GM18499 (cell line): ENCODE measurements at regions not wholly inside any gene's neighbourhood (a gene's known extent, or its start where the extent isn't known, plus 50 kb on each side); places are given as distances from the start of the nearest gene placed in this dataset.
"Not testable (repeated sequence)": the region's sequence is repeated elsewhere in the genome, so short reads cannot be mapped to it uniquely, and the experiment has no call there.

Source experiments
- ATAC-seq: cut with Tn5 transposase; IDR thresholded peaks from one replicate; pipeline ENCODE4 v1.9.1; 2021; ENCODE audit warnings: moderate number of reproducible peaks; ENCODE audit not compliant: insufficient read depth, unreplicated experiment

DNA sequence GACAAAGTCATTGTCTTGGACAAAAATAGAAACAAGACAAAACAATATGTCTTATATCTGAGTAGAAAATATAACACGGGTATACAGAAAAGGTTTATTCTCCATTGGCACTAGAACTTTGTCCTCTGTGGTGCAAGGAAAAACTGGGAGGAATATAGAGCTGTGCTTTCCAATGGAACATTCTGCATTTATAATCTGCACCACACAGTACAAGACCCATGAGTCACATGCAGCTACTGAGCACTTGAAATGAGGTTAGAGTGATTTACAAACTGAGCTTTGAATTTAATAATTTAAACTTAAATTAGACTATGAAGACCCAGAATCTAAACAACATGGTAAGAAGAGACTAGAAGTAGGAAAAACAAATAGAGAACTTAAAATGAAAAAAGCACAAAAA, 86.1 kb downstream of the RAP2A start:
- ATAC-seq = no peak

DNA sequence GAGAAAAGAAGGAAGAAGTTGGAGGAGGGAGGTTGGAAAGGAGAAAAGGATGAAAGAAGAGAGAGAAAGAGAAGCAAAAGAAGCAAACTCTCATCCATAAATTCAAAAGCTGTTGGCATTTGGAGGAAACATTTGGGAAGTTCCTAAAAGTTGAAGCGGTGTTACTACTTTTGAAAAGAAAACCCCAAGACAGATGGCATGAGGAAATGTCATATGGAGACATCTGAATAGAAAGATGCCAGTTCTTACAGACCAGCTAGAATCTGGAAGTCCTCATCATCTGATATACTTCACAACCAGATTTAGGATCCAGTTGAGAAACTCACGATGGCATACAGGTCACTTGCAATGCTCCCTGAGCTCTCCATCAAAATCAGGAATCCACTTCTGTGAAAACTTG, 86.9 kb downstream of the RAP2A start:
- no peak for ATAC-seq

- no peak for ATAC-seq
These were observed 87.8 kb downstream of the RAP2A start for GRCh38 chr13:97521726-97522125.

- ATAC-seq = no peak
These were observed 88.3 kb downstream of the RAP2A start for GRCh38 chr13:97522243-97522642.

- no peak for ATAC-seq
These were observed 92.6 kb downstream of the RAP2A start for GRCh38 chr13:97526556-97526955.

- ATAC-seq = no peak
These were observed 94.5 kb downstream of the RAP2A start for GRCh38 chr13:97528518-97528917.

DNA sequence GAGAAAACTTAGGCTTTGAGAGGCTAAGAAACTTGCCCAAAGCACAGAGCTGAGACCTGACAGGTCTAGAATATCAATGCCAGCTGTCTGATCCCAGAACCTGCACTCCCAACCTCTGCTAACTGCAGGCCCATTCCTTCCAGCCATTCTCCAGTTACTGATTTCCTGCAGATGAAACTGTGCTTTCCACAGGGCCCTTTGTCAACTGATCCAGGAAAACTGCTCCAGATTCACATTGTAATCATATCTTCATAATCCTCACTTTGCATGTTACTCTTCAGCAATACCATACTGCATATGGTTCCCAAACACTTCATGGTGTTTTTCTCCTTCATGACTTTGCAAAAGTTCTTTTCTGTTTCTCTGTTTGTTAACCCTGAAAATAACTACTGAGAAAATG, 100.6 kb downstream of the RAP2A start:
- no peak for ATAC-seq

- ATAC-seq = no peak
These were observed 101.6 kb downstream of the RAP2A start for GRCh38 chr13:97535614-97536013.

DNA sequence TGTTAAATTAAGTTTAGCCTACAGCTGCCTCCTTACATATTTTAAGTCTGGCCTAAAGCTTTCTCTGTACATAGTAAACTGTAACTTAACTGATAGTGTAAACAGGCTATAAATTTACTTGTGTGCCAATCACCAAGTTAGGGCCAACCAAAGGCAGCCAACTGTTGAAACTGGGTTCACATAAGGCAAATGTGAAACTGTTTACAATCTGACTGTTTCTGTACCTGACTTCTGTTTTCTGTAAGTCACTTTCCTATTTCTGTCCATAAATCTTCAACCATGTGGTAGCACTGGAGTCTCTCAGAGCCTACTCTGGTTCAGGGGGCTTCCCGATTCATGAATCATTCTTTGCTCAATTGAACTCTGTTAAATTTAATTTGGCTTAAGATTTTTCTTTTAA, 103.1 kb downstream of the RAP2A start:
- ATAC-seq = peak; percentile 51

GRCh38 chr13:97538203-97538602, 104.2 kb downstream of the RAP2A start:
- no peak for ATAC-seq

GRCh38 chr13:97539651-97540610, 106.0 kb downstream of the RAP2A start:
- no peak for ATAC-seq

DNA sequence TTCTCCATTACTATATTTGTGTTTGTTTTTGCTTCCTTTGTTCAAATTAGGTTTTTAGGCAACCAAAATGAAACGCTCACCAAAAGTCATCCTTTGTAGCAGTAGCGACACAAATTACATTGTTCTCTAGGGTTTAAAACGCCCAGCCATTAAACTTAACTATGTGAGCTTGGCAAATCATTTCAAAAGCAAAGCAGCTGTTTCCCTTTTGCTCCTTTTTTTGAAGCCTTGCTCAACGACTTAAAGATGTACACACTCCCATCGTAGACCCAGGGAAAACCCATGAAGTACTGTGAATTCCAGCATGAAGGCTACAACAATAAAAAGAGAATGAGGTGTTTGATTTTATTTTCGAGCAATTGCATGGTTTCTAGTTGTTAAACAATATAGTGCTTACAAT, 106.7 kb downstream of the RAP2A start:
- ATAC-seq = no peak

DNA sequence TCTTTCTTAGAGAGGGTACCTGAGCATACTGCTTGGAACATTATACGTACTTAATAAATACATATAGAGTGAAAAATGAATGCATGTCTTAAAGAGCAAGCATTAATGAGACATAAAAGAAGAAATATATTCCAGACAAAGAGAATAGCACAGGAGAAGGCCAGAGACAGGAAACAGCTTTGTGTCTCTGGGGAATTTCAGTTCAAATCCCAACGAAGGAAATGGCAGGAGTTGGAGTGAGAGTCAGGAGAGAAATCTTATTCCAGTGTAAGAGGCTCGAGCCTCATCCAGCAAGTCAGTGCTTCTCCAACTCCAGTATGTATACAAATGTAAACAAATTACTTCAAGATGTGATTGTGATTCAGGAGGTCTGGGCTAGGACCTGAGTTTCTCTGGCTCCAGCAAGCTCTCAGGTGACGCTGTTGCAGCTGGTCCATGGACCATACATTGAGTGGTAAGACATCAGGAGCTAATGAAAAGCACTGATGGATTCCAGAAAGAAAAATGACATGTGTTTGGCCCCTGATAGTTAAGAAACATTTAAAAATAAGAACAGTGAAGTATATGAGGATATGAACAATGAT, 108.2 kb downstream of the RAP2A start:
- ATAC-seq = no peak

- ATAC-seq = no peak
These were observed 110.2 kb downstream of the RAP2A start for GRCh38 chr13:97544031-97544765.

DNA sequence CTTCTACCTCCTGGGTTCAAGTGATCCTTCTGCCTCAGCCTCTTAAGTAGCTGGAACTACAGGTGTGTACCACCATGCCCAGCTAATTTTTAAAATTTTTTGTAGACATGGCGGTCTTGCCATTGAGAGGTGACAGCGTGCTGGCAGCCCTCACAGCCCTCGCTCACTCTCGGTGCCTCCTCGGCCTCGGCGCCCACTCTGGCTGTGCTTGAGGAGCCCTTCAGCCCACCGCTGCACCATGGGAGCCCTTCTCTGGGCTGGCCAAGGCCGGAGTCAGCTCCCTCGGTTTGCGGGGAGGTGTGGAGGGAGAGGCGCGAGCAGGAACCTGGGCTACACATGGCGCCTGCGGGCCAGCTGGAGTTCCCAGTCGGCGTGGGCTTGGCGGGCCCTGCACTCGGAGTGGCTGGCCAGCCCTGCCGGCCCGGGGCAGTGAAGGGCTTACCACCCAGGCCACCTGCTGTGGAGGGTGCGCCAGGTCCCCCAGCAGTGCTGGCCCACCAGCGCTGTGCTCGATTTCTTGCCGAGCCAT, 111.1 kb downstream of the RAP2A start:
- ATAC-seq = not testable (repeated sequence)

GRCh38 chr13:97548138-97548537, 114.2 kb downstream of the RAP2A start:
- ATAC-seq = peak; percentile 46

DNA sequence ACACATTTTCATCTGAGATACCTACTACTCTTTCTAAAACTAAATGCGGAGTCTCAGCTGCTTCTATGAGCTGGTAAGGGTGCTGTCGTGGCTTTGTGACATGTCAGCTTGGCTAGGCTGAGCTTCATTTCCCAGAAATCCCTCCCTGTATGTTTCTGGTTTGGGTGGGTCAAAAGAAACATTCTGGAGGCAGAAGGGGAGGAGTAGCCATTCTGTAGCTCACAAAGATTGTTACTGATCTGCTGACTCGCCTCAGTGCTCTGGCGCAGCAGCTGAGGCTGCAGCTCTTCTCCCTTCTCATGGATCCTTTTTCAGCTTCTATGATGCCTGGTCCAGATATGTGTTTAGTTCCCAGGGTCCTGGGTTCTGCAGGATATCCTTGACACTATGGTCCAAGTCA, 114.7 kb downstream of the RAP2A start:
- no peak for ATAC-seq

DNA sequence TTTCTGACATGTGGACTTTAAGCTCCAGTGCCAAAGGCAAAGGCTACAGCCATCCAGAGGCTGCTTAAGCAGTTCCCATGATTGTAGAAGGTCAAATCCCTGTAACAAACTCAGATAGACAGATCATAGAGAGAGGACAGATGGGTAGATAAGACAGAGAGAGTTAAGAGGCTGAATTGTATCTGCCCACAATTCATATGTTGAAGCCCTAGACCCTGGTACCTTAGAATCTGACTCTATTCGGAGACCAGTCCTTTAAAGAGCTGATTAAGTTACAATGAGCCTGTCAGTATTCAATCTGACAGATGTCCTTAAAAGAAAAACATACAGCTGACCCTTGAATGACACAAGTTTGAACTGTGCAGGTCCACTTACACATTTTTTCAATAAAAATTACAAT, 115.2 kb downstream of the RAP2A start:
- no peak for ATAC-seq

DNA sequence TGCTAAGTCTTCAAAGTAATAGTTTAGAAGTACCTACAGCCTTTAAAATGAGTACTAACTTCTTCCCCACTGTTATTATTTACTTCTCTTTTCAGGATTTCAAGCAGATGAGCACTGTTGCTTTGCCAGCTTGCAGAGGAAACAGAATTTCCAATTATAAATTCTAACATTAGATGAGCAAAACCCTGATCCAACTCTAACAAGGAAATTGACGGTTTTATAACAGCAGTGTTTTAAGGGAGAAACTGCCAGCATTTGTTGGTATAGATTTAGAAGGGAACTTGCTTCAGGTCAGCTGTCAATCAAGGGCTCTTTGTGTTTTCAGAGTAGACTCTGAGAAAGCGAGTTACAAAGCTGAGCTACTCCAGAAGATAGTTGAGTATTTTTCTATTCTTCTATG, 120.5 kb downstream of the RAP2A start:
- ATAC-seq = no peak

DNA sequence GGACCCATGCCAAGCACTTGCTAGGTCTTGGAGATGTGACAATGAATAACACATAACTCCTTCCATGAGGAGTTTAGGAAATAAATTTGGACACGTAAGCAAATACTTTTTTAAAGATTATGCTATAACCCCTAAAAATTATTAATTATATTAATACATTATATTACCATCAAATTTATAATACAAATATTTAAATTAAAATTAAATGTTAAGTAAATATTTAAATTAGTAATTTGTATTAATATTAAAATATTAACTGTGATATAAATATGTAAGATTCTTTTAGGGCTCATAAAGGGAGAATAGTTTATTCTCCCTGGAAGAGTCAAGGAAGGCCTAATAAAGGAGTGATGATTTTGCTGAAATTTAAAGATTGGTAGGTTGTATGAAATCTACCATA, 121.1 kb downstream of the RAP2A start:
- no peak for ATAC-seq

DNA sequence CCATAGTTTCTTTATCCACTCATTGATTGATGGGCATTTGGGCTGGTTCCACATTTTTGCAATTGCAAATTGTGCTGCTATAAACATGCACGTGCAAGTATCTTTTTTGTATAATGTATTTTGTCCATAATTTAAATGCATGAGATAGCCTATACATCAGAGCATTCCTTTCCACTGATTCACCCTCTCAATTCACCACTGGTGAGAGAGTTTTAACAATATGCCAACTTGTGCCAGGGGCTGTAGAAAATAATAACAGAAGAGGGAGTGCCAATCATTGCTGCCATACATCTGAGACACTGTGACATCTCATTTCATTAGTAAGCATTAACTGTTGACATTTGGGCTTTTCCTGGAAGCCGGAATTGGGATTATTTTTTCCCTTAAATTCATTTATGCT, 125.1 kb downstream of the RAP2A start:
- no peak for ATAC-seq
